CD4-positive, CD25-positive, alpha-beta regulatory T cell (primary cell): ENCODE measurements at regions not wholly inside any gene's neighbourhood (a gene's known extent, or its start where the extent isn't known, plus 50 kb on each side); places are given as distances from the start of the nearest gene placed in this dataset.

Experiments
- ATAC-seq, 2 donors: fragments of 150-1000 bp; cut with Tn5 transposase; one replicate each; pipeline ENCODE4 v1.10.0; 2021; ENCODE audit warnings: low read depth in 2 of 2, moderate number of reproducible peaks in 2 of 2, moderate library complexity in 1 of 2
- DNase-seq, 3 donors: peaks; one replicate each; pipeline versions ENCODE4 v3.0.0 to v3.0.0-alpha.2; 2012 to 2022; ENCODE audit warnings: mixed read lengths in 1 of 3
- H3K27ac ChIP-seq: one replicate; pipeline ENCODE4 v1.7.0; 2013; ENCODE audit warnings: mild to moderate bottlenecking, low read length; ENCODE audit not compliant: insufficient read depth, poor library complexity, severe bottlenecking
- H3K27me3 ChIP-seq: one replicate; pipeline ENCODE4 v1.7.0; 2013; ENCODE audit warnings: low read length; ENCODE audit not compliant: control insufficient read depth, insufficient read depth
- H3K36me3 ChIP-seq: one replicate; pipeline ENCODE4 v1.7.0; 2013; ENCODE audit warnings: mild to moderate bottlenecking, low read length, moderate library complexity; ENCODE audit not compliant: control insufficient read depth, insufficient read depth
- H3K4me1 ChIP-seq: 2 replicates; pipeline ENCODE4 v1.7.0; 2013; ENCODE audit warnings: mild to moderate bottlenecking, low read length; ENCODE audit not compliant: insufficient read depth, control insufficient read depth, poor library complexity, severe bottlenecking
- H3K4me3 ChIP-seq: one replicate; pipeline ENCODE4 v1.7.0; 2013; ENCODE audit warnings: low read depth, mild to moderate bottlenecking, low read length, moderate library complexity
- H3K9me3 ChIP-seq, 2 experiments: 1 replicate in 1 of 2; 2 replicates in 1 of 2; pipeline ENCODE4 v1.7.0; 2013; ENCODE audit warnings: low read length in 2 of 2, mild to moderate bottlenecking in 1 of 2, moderate library complexity in 1 of 2; ENCODE audit not compliant: control insufficient read depth in 2 of 2
- H3K27ac Mint-ChIP-seq, 3 donors: one replicate each; pipeline ENCODE4 v1.8.0; 2020 to 2022; ENCODE audit warnings: mild to moderate bottlenecking in 3 of 3, mixed read lengths in 3 of 3, moderate library complexity in 2 of 3
- H3K27me3 Mint-ChIP-seq: one replicate; pipeline ENCODE4 v1.8.0; 2022; ENCODE audit warnings: mild to moderate bottlenecking, mixed read lengths
- H3K36me3 Mint-ChIP-seq: one replicate; pipeline ENCODE4 v1.8.0; 2020; ENCODE audit warnings: mixed read lengths
- H3K4me1 Mint-ChIP-seq, 4 donors: one replicate each; pipeline ENCODE4 v1.8.0; 2020 to 2022; ENCODE audit warnings: mixed read lengths in 4 of 4, mild to moderate bottlenecking in 1 of 4
- H3K4me3 Mint-ChIP-seq, 4 donors: one replicate each; pipeline ENCODE4 v1.8.0; 2020 to 2022; ENCODE audit warnings: mild to moderate bottlenecking in 4 of 4, mixed read lengths in 4 of 4, moderate library complexity in 3 of 4
- H3K9me3 Mint-ChIP-seq, 7 donors: one replicate each; pipeline ENCODE4 v1.8.0; 2020 to 2022; ENCODE audit warnings: mixed read lengths in 7 of 7, mild to moderate bottlenecking in 3 of 7, moderate library complexity in 2 of 7

DNA sequence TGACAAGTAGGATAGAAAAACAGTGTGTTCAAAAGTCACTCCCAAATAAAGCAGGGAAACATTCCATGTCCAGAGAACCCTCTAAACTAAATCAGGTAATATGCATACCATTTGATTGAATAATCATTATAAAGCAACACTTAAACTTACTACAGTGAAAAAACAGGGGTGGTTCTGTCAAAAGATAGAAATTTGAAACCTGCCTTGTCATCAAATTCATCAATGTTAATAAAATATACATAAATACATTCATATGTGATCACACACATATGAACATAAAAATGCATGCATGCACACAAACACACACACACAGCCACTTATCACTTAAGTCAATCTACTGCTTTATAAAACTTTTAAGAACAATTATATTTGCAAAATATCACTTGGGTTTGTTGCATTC, 485.8 kb upstream of the TECRL start:
- Histone ChIP-seq H3K9me3 (peaks cover 0 to 2% of the 10 kb centered on the region in 2 experiments), H3K27ac (no peak overlapping the region), H3K4me1 (no peaks in the 10 kb centered on the region), H3K36me3 (no peaks in the 10 kb centered on the region), H3K4me3 (no peak overlapping the region), H3K27me3 (no peaks in the 10 kb centered on the region)
- ATAC-seq, result no peak
- no peak for DNase-seq
- Mint-ChIP-seq H3K4me3 (no peak overlapping the region), H3K9me3 (peaks cover 0 to 5% (median 2%) of the 10 kb centered on the region in 7 donors), H3K27me3 (no peaks in the 10 kb centered on the region), H3K36me3 (no peaks in the 10 kb centered on the region), H3K4me1 (no peaks in the 10 kb centered on the region), H3K27ac (no peak overlapping the region)

DNA sequence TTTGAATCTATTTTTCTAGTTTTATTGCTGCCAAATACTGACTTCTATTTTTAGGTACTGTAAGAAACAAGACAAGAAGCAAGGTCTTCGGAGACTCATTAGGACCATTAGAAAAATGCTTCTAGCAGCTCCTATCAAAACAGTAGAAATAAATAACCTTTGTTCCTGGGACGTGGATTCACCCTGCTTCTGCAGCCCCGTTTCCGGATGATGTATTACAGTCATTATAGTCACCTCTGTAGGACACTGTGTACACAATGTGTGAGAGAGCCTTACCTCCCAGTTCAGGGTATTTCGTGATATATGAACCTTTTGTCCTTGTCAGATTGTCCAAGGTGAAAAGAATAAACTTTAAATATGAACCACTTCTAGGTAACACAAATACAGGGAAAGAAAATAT, 484.0 kb upstream of the TECRL start:
- H3K9me3 Mint-ChIP-seq, result peaks cover 0 to 8% (median 0%) of the 10 kb centered on the region in 7 donors
- H3K9me3 ChIP-seq, result peaks cover 0 to 2% of the 10 kb centered on the region in 2 experiments
- H3K36me3 ChIP-seq, result no peaks in the 10 kb centered on the region
- H3K4me1 ChIP-seq, result no peaks in the 10 kb centered on the region
- H3K4me1 Mint-ChIP-seq, result no peaks in the 10 kb centered on the region
- H3K27ac Mint-ChIP-seq, result no peak overlapping the region
- H3K36me3 Mint-ChIP-seq, result no peaks in the 10 kb centered on the region
- H3K27ac ChIP-seq, result no peak overlapping the region
- no peaks in the 10 kb centered on the region for H3K27me3 ChIP-seq
- H3K4me3 ChIP-seq, result no peak overlapping the region
- H3K4me3 Mint-ChIP-seq, result no peak overlapping the region
- no peaks in the 10 kb centered on the region for H3K27me3 Mint-ChIP-seq
- no peak for DNase-seq
- no peak for ATAC-seq

DNA sequence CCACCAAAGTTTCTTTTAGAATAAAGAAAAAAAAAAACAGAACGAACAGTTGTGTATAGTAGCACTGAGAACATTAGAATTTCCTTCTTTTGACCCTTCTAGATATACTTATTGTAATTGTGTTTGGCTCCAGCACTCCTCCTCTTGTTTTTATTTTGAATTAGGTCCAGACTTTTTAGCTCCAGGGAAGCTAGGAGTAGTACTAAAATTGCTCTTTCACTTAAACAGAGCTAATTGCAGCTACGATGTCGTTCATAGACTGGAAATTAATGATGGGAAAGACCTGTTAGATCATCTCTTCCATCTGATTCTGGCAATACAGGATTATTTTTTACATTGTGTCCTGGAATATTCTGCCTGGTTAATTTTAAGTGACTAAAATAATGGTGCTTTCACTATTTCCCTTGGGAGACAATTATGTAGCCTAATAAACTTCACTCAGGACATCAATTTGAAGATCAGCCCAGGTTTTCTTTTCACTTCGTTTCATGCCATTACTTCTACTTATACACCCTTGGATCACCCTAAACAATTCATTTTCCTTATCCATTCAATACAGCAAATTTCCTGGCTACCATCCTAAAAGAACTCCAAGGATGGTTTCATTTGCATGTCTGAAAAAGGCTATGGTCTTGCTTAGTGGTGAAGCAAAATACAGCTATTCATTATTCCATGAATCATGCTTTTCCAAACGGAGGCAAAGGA, 480.8 kb upstream of the TECRL start:
- Histone ChIP-seq H3K27me3 (no peaks in the 10 kb centered on the region), H3K4me3 (no peak overlapping the region), H3K9me3 (peaks cover 0 to 2% of the 10 kb centered on the region in 2 experiments), H3K36me3 (no peaks in the 10 kb centered on the region), H3K4me1 (no peaks in the 10 kb centered on the region), H3K27ac (no peak overlapping the region)
- Mint-ChIP-seq H3K9me3 (peaks cover 0 to 18% (median 4%) of the 10 kb centered on the region in 7 donors), H3K36me3 (no peaks in the 10 kb centered on the region), H3K27ac (no peak overlapping the region), H3K4me1 (no peaks in the 10 kb centered on the region), H3K4me3 (no peak overlapping the region), H3K27me3 (no peaks in the 10 kb centered on the region)
- DNase-seq (no peak), ATAC-seq (no peak)

DNA sequence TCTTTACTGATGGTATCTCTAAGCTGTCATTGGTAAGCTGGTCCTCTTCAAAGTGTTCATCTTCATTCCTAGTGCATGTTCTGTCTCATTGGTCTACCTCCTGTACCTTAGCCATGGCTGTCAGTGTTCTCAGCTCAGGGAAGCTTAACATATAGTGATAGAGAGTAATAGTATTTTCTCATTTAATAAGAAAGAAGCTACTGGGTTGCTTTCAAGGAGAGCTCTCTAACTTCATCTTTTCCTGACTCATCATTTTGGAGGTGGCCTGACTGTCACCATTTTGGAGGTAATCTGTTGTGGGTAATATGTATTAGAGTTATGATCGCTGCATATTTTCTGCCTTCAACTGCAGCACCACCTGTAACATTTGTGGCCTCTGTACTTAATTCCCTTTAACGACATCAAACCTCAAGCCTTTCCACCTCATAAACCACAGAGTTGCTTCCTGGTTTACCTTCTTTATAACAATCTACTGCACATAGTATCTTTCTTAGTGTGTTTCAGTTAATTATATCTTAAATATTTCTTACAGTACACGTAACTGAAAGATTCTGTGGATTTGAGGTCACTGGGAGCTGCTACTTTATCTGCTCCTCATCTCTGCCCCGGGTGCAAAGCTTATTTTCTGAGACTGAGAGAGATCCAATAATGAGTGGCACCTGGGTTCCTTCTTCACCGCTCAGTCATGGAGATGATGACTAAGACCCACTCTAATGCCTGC, 474.0 kb upstream of the TECRL start:
- Mint-ChIP-seq H3K36me3 (no peaks in the 10 kb centered on the region), H3K9me3 (peaks cover 4 to 18% (median 6%) of the 10 kb centered on the region in 7 donors), H3K4me3 (no peak overlapping the region), H3K27ac (no peak overlapping the region), H3K27me3 (no peaks in the 10 kb centered on the region), H3K4me1 (no peaks in the 10 kb centered on the region)
- H3K36me3 ChIP-seq, result no peaks in the 10 kb centered on the region
- no peaks in the 10 kb centered on the region for H3K4me1 ChIP-seq
- no peaks in the 10 kb centered on the region for H3K27me3 ChIP-seq
- H3K4me3 ChIP-seq, result no peak overlapping the region
- ATAC-seq (no peak), DNase-seq (no peak)
- H3K9me3 ChIP-seq, result peaks cover 0 to 3% of the 10 kb centered on the region in 2 experiments
- H3K27ac ChIP-seq, result no peak overlapping the region

DNA sequence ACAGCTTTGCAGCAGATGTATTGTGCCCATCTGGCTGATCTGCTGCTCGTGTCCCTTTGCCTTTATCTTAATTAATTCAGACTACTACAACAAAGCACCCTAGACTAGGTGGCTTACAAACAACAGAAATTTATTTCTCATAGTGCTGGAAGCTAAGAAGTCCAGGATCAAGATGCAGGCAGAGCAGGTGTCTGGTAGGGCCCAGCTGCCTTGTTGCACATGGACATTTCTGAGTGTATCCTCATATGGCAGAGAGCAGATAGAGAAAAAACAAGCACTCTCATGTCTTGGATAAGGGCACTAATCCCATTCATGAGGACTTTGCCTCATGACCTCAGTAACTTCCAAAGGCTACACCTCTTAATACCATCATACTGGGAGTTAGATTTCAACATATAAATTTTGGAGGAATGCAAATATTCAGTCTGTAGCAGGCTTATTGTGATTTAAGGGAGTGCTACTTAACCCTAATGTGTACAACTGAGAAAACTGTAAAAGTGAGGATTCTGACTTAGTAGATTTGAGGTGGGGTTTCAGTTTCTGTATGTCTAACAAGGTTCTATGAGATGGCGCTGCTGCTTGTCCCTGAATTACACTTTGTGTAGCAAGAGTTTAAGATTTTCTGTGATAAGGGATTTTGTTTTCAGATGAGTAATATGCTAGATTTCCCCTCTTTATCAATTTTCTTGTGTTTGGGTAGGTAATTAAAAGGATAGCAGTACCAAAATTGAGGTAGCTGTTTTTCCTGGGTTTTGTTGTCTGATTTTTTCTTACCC, 473.2 kb upstream of the TECRL start:
- H3K4me3 Mint-ChIP-seq, result no peak overlapping the region
- H3K9me3 ChIP-seq, result peaks cover 0 to 3% of the 10 kb centered on the region in 2 experiments
- no peak for DNase-seq
- peaks cover 4 to 18% (median 5%) of the 10 kb centered on the region in 7 donors for H3K9me3 Mint-ChIP-seq
- H3K36me3 ChIP-seq, result no peaks in the 10 kb centered on the region
- no peak overlapping the region for H3K4me3 ChIP-seq
- no peak overlapping the region for H3K27ac ChIP-seq
- no peaks in the 10 kb centered on the region for H3K27me3 Mint-ChIP-seq
- no peak for ATAC-seq
- no peaks in the 10 kb centered on the region for H3K36me3 Mint-ChIP-seq
- H3K4me1 ChIP-seq, result no peaks in the 10 kb centered on the region
- H3K27me3 ChIP-seq, result no peaks in the 10 kb centered on the region
- no peak overlapping the region for H3K27ac Mint-ChIP-seq
- H3K4me1 Mint-ChIP-seq, result no peaks in the 10 kb centered on the region

DNA sequence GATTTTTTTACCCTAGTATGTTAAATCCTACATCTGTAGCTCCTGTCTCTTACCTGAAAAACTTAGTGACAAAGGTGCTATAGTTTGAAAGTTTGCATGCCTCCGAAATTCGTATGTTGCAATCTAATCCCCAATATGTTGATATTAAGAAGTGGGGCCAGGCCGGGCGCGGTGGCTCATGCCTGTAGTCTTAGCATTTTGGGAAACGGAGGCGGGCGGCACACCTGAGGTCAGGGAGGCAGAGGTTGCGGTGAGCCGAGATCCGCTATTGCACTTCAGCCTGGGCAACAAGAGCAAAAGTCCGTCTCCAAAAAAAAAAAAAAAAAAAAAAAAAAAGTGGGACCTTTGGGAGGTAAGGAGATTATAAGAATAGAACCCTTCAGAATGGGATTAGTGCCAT, 471.3 kb upstream of the TECRL start:
- no peaks in the 10 kb centered on the region for H3K36me3 Mint-ChIP-seq
- Histone ChIP-seq H3K9me3 (peaks cover 0 to 3% of the 10 kb centered on the region in 2 experiments), H3K36me3 (no peaks in the 10 kb centered on the region), H3K4me1 (no peaks in the 10 kb centered on the region), H3K27ac (no peak overlapping the region), H3K27me3 (no peaks in the 10 kb centered on the region), H3K4me3 (no peak overlapping the region)
- H3K4me3 Mint-ChIP-seq, result no peak overlapping the region
- no peaks in the 10 kb centered on the region for H3K27me3 Mint-ChIP-seq
- no peak overlapping the region for H3K27ac Mint-ChIP-seq
- no peak for DNase-seq
- peaks cover 2 to 27% (median 8%) of the 10 kb centered on the region in 7 donors for H3K9me3 Mint-ChIP-seq
- no peaks in the 10 kb centered on the region for H3K4me1 Mint-ChIP-seq
- no peak for ATAC-seq

DNA sequence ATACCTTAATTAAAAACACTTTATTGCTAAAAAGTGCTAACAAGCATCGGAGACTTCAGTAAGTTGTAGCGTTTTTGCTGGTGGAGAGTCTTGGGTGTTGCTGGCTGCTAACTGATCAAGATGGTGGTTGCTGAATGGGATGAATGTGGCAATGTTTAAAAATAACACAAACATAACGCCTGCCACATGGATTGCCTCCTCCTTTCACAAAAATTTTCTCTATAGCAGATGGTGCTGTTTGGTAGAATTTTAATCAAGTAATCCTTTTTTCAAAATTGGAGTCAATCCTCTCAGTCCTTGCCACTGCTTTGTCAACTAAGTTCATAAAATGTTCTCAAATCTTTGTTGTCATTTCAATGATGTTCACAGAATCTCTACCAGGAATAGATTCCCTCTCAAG, 466.8 kb upstream of the TECRL start:
- H3K4me3 ChIP-seq, result no peak overlapping the region
- no peak overlapping the region for H3K27ac ChIP-seq
- Mint-ChIP-seq H3K36me3 (no peaks in the 10 kb centered on the region), H3K4me1 (no peaks in the 10 kb centered on the region), H3K27ac (no peak overlapping the region), H3K9me3 (peaks cover 2 to 16% (median 7%) of the 10 kb centered on the region in 7 donors), H3K4me3 (no peak overlapping the region), H3K27me3 (no peaks in the 10 kb centered on the region)
- peaks cover 0 to 3% of the 10 kb centered on the region in 2 experiments for H3K9me3 ChIP-seq
- no peaks in the 10 kb centered on the region for H3K27me3 ChIP-seq
- DNase-seq (no peak), ATAC-seq (no peak)
- H3K36me3 ChIP-seq, result no peaks in the 10 kb centered on the region
- no peaks in the 10 kb centered on the region for H3K4me1 ChIP-seq
